HepG2 (cell line): ENCODE measurements at regions not wholly inside any gene's neighbourhood (a gene's known extent, or its start where the extent isn't known, plus 50 kb on each side); places are given as distances from the start of the nearest gene placed in this dataset.
A peak's percentile ranks its signal among the peaks of the same experiment; 100 is the strongest.

Source experiments
- ATAC-seq: fragments of 200-7000 bp; cut with Tn5 transposase; 3 replicates; pipeline ENCODE4 v1.9.1; 2020; ENCODE audit warnings: mild to moderate bottlenecking, moderate library complexity
- BruUV-seq: library from RNA; stranded (reverse); fragments of 400-500 nt; replicated peaks from 2 replicates; lab custom pipeline; 2021; lab: Mats Ljungman, UMichigan
- CTCF ChIA-PET: fragments of 300-600 bp; formaldehyde crosslinking; extraction: SDS; loops from one replicate; lab custom pipeline; 2021; ENCODE audit warnings: low total read pairs, inconsistent platforms, low intra/inter-chr PET ratio; lab: Yijun Ruan, JAX
- POLR2A ChIA-PET: fragments of 350-600 bp; sonication (Branson Sonifier 250); formaldehyde crosslinking; loops from one replicate; lab custom pipeline; 2020; ENCODE audit warnings: antibody characterized with exemption, inconsistent platforms; lab: Yijun Ruan, JAX
- DNase-seq: peaks from one replicate; pipeline ENCODE4 v3.0.0-alpha.2; 2015; ENCODE audit warnings: low spot score
- FAIRE-seq: peaks from 3 replicates; lab custom pipeline; 2011; peaks lifted over from hg19 to GRCh38; lab: Jason Lieb, UNC
- H2AFZ ChIP-seq: one replicate; pipeline ENCODE4 v1.6.1; 2011; ENCODE audit warnings: low read length, inconsistent platforms
- H3K27ac ChIP-seq: fragments of 300-600 bp; 3 replicates; pipeline ENCODE4 v1.8.0; 2011; ENCODE audit warnings: mixed run types, mild to moderate bottlenecking, mixed read lengths, low read length, inconsistent platforms; ENCODE audit not compliant: insufficient read depth; ENCODE audit errors: extremely low read length
- H3K27me3 ChIP-seq, 2 experiments: fragments of 200-600 bp in 1 of 2; 2 replicates in 1 of 2; 3 replicates in 1 of 2; pipeline versions ENCODE4 v1.6.0 to v1.8.0; 2011; ENCODE audit warnings: low read length in 2 of 2, mild to moderate bottlenecking in 2 of 2, moderate library complexity in 2 of 2, inconsistent platforms in 1 of 2; ENCODE audit not compliant: insufficient read depth in 2 of 2, control insufficient read depth in 1 of 2
- H3K36me3 ChIP-seq, 2 experiments: fragments of 200-600 bp in 1 of 2; replicated peaks in 1 of 2; 2 replicates in 1 of 2; 3 replicates in 1 of 2; pipeline versions ENCODE4 v1.5.1 to v1.8.0; 2011; ENCODE audit warnings: low read length in 2 of 2, inconsistent platforms in 1 of 2; ENCODE audit not compliant: insufficient read depth in 2 of 2, control insufficient read depth in 1 of 2
- H3K4me1 ChIP-seq: 2 replicates; pipeline ENCODE4 v1.5.1; 2012; ENCODE audit warnings: low read length, inconsistent platforms; ENCODE audit not compliant: insufficient read depth
- H3K4me2 ChIP-seq: 2 replicates; pipeline ENCODE4 v1.6.0; 2011; ENCODE audit warnings: low read depth, low read length, inconsistent platforms
- H3K4me3 ChIP-seq, 3 experiments: fragments of 200-600 bp in 1 of 3; sonication (generic), shearing (Covaris generic) in 1 of 3; replicated peaks in 1 of 3; 2 replicates each; pipeline ENCODE4 v1.5.1; 2011 to 2016; ENCODE audit warnings: low read length in 3 of 3, inconsistent platforms in 2 of 3, low read depth in 2 of 3, mild to moderate bottlenecking in 2 of 3, control low read depth in 1 of 3, mixed read lengths in 1 of 3; ENCODE audit not compliant: insufficient read depth in 1 of 3
- H3K79me2 ChIP-seq: one replicate; pipeline ENCODE4 v1.6.1; 2011; ENCODE audit warnings: low read length, inconsistent platforms; ENCODE audit not compliant: insufficient read depth
- H3K9ac ChIP-seq: 2 replicates; pipeline ENCODE4 v1.6.0; 2011; ENCODE audit warnings: mild to moderate bottlenecking, low read depth, low read length, inconsistent platforms; ENCODE audit not compliant: insufficient read depth
- H3K9me3 ChIP-seq: 2 replicates; pipeline ENCODE4 v1.5.1; 2012; ENCODE audit warnings: mild to moderate bottlenecking, low read length
- H4K20me1 ChIP-seq: 2 replicates; pipeline ENCODE4 v1.6.0; 2011; ENCODE audit warnings: inconsistent platforms, mild to moderate bottlenecking, low read length, moderate library complexity; ENCODE audit not compliant: insufficient read depth
- GATAD1 ChIP-seq: IDR thresholded peaks from 2 replicates; pipeline ENCODE4 v1.6.1; 2016; ENCODE audit warnings: missing genetic modification reagents, missing compliant biosample characterization
- HMGA1 ChIP-seq: sonication (generic); formaldehyde crosslinking; conservative IDR thresholded peaks from 2 replicates; pipeline ENCODE4 v1.4.0; 2020; ENCODE audit warnings: missing genetic modification reagents
- HNRNPUL1 ChIP-seq: fragments of 200-400 bp; formaldehyde crosslinking; IDR thresholded peaks from 2 replicates; pipeline ENCODE4 v1.6.1; 2017; ENCODE audit warnings: low read depth, mild to moderate bottlenecking, low read length, moderate library complexity
- HOXA9 ChIP-seq: sonication (generic); formaldehyde crosslinking; IDR thresholded peaks from 2 replicates; pipeline ENCODE4 v1.8.1; 2022; ENCODE audit warnings: missing genetic modification reagents, mild to moderate bottlenecking, moderate library complexity, borderline replicate concordance
- ZBTB21 ChIP-seq: sonication (generic); formaldehyde crosslinking; IDR thresholded peaks from 2 replicates; pipeline ENCODE4 v1.4.0; 2020; ENCODE audit warnings: missing genetic modification reagents
- ZFY ChIP-seq: sonication (generic); formaldehyde crosslinking; IDR thresholded peaks from 2 replicates; pipeline ENCODE4 v1.4.0; 2020; ENCODE audit warnings: missing genetic modification reagents
- ZNF143 ChIP-seq: sonication (generic); formaldehyde crosslinking; IDR thresholded peaks from 2 replicates; pipeline ENCODE4 v1.4.0; 2020; ENCODE audit warnings: missing genetic modification reagents
- ZNF333 ChIP-seq: sonication (generic); formaldehyde crosslinking; IDR thresholded peaks from 2 replicates; pipeline ENCODE4 v1.4.0; 2020; ENCODE audit warnings: mild to moderate bottlenecking, missing genetic modification reagents, borderline replicate concordance
- ZNF501 ChIP-seq: sonication (generic); formaldehyde crosslinking; IDR thresholded peaks from 2 replicates; pipeline ENCODE4 v1.5.1; 2020; ENCODE audit warnings: mild to moderate bottlenecking, moderate library complexity, missing genetic modification reagents
- ZNF75D ChIP-seq: sonication (generic); formaldehyde crosslinking; IDR thresholded peaks from 2 replicates; pipeline ENCODE4 v1.8.1; 2023; ENCODE audit warnings: missing genetic modification reagents, mild to moderate bottlenecking, borderline replicate concordance
- WGBS: methylation state at CpG from one replicate; pipeline ENCODE4 v1.1.6; 2017; ENCODE audit warnings: low lambda C conversion rate; 5-methylcytosine and 5-hydroxymethylcytosine counted together
- in situ Hi-C: cut with HindIII; loops from 2 replicates; pipeline ENCODE4 v1.10.0; 2017; ENCODE audit warnings: low pct_unique_long_range_greater_than_20kb; ENCODE audit not compliant: extremely low pct_ligation_motif_present
- intact Hi-C: fragments of 100-400 bp; cut with micrococcal nuclease; formaldehyde crosslinking; loops from one replicate; pipeline ENCODE4 v1.10.0; 2022; ENCODE audit not compliant: unreplicated experiment
- TF ChIP-seq, protein P1 (sequence below): sonication (generic); formaldehyde crosslinking; IDR thresholded peaks from 2 replicates; pipeline ENCODE4 v1.9.0; 2021; ENCODE audit warnings: missing genetic modification reagents, borderline replicate concordance
- TF ChIP-seq, protein P2 (sequence below): IDR thresholded peaks from 2 replicates; pipeline ENCODE4 v1.6.1; 2018; ENCODE audit warnings: missing genetic modification reagents, mild to moderate bottlenecking, missing compliant biosample characterization
- TF ChIP-seq, protein P3 (sequence below): sonication (generic); formaldehyde crosslinking; IDR thresholded peaks from 2 replicates; pipeline ENCODE4 v1.4.0; 2020; ENCODE audit warnings: missing genetic modification reagents
- TF ChIP-seq, protein P4 (sequence below): sonication (generic); formaldehyde crosslinking; IDR thresholded peaks from 2 replicates; pipeline ENCODE4 v1.5.0; 2020; ENCODE audit warnings: missing genetic modification reagents, mild to moderate bottlenecking, borderline replicate concordance

DNA sequence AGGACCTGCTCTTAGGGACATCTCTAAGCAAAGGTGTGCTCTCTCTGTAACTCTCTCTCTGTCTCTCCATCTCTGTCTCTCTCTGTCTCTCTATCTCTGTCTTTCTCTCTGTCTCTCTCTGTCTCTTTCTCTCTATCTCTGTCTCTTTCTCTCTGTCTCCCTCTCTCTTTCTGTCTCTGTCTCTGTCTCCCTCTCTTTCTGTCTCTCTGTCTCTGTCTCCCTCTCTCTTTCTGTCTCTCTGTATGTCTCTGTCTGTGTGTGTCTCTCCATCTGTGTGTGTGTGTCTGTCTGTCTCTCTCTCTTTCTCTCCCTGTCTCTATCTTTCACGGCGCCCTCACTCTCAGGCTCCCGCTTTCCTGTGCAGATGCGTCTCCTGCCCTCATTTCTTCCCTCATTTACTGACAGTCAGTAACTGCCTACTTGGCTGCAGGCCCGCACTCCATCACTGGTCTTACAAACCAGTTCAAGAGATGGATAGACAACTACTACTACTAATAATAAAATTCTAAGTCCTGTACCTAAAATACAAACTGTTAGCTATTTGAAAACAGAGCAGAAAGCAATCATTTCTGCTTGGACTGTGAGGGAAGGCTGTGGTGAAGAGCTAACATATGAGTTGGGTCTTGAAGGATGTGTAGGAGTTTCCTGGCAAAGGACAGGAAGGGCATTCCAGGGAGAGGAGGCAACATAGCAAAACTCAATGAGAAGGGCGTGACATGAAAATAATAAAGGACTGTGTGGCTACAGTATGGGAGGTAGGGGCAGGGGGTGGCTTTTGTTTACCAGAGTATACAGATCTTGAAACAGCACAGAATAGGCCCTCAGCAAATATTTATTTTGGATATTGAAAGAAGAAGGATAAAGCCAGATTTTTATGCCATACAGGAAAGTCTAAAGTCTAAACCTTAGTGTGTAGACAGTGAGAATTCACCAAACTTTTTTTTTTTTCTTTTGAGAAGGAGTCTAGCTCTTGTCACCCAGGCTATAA lies 67.8 kb upstream of the TAB2 start (continued):
- no peak for TF ChIP-seq GATAD1 (CRISPR knock-in tag)
- TF ChIP-seq, protein P1, sequence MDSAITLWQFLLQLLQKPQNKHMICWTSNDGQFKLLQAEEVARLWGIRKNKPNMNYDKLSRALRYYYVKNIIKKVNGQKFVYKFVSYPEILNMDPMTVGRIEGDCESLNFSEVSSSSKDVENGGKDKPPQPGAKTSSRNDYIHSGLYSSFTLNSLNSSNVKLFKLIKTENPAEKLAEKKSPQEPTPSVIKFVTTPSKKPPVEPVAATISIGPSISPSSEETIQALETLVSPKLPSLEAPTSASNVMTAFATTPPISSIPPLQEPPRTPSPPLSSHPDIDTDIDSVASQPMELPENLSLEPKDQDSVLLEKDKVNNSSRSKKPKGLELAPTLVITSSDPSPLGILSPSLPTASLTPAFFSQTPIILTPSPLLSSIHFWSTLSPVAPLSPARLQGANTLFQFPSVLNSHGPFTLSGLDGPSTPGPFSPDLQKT (CRISPR knock-in tag) = no peak

DNA sequence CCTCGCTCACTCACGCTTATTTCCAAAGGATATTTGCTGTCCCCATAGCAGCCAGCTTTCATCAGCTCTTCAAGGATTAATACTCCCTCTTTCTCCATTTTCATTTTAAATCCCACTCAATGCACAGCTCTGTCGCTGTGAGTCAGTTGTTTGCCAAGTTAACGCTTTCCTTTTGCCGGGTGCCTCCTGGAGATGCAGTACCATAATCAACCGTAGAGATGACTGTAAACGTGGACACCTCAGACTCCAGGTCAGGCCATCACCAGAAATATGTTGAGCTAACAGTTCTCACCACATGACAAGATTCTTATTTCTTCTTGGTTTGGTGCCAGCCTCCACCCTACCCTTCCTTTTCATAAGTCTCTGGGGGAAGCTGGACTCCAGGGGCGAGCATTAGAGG lies 66.6 kb upstream of the TAB2 start:
- no peak overlapping the region for H3K4me3 ChIP-seq
- WGBS = 64% methylated on average over 8 of the region's 8 CpGs
- H4K20me1 ChIP-seq = no peaks in the 10 kb centered on the region
- H3K4me1 ChIP-seq = peaks cover 39% of the 10 kb centered on the region
- CTCF ChIA-PET = no interaction called here
- no peak overlapping the region for H3K4me2 ChIP-seq
- intact Hi-C loops (no loop called here), in situ Hi-C loops (no loop called here)
- ATAC-seq (peak; percentile 55), FAIRE-seq (no peak)
- POLR2A ChIA-PET = no interaction called here
- no peak overlapping the region for H2AFZ ChIP-seq
- peaks cover 3 to 19% of the 10 kb centered on the region in 2 experiments; a peak in 3 of 5 replicates for H3K27me3 ChIP-seq
- no peak overlapping the region for H3K27ac ChIP-seq
- no peaks in the 10 kb centered on the region for H3K36me3 ChIP-seq
- H3K9ac ChIP-seq = no peak overlapping the region
- H3K79me2 ChIP-seq = no peaks in the 10 kb centered on the region
- no peaks in the 10 kb centered on the region for H3K9me3 ChIP-seq
- BruUV-seq = no TSS peak
- no peak for TF ChIP-seq HNRNPUL1
- no peak for TF ChIP-seq ZNF143
- no peak for TF ChIP-seq HOXA9 (CRISPR knock-in tag)
- TF ChIP-seq, protein P2, sequence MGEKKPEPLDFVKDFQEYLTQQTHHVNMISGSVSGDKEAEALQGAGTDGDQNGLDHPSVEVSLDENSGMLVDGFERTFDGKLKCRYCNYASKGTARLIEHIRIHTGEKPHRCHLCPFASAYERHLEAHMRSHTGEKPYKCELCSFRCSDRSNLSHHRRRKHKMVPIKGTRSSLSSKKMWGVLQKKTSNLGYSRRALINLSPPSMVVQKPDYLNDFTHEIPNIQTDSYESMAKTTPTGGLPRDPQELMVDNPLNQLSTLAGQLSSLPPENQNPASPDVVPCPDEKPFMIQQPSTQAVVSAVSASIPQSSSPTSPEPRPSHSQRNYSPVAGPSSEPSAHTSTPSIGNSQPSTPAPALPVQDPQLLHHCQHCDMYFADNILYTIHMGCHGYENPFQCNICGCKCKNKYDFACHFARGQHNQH (CRISPR knock-in tag) = no peak
- no peak for TF ChIP-seq ZNF501 (CRISPR knock-in tag)
- TF ChIP-seq ZFY (CRISPR knock-in tag) = no peak
- TF ChIP-seq ZBTB21 (CRISPR knock-in tag) = no peak
- no peak for TF ChIP-seq ZNF75D
- TF ChIP-seq, protein P3, sequence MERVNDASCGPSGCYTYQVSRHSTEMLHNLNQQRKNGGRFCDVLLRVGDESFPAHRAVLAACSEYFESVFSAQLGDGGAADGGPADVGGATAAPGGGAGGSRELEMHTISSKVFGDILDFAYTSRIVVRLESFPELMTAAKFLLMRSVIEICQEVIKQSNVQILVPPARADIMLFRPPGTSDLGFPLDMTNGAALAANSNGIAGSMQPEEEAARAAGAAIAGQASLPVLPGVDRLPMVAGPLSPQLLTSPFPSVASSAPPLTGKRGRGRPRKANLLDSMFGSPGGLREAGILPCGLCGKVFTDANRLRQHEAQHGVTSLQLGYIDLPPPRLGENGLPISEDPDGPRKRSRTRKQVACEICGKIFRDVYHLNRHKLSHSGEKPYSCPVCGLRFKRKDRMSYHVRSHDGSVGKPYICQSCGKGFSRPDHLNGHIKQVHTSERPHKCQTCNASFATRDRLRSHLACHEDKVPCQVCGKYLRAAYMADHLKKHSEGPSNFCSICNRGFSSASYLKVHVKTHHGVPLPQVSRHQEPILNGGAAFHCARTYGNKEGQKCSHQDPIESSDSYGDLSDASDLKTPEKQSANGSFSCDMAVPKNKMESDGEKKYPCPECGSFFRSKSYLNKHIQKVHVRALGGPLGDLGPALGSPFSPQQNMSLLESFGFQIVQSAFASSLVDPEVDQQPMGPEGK (CRISPR knock-in tag) = no peak
- no peak for TF ChIP-seq HMGA1 (CRISPR knock-in tag)
- TF ChIP-seq ZNF333 (CRISPR knock-in tag) = no peak
- TF ChIP-seq, protein P4, sequence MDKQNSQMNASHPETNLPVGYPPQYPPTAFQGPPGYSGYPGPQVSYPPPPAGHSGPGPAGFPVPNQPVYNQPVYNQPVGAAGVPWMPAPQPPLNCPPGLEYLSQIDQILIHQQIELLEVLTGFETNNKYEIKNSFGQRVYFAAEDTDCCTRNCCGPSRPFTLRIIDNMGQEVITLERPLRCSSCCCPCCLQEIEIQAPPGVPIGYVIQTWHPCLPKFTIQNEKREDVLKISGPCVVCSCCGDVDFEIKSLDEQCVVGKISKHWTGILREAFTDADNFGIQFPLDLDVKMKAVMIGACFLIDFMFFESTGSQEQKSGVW (CRISPR knock-in tag) = no peak
- TF ChIP-seq, all 625 proteins: peak for 0
- DNase-seq = no peak
